Endodermal cell (in vitro differentiated cells): ENCODE measurements at regions not wholly inside any gene's neighbourhood (a gene's known extent, or its start where the extent isn't known, plus 50 kb on each side); places are given as distances from the start of the nearest gene placed in this dataset.
"Not testable (repeated sequence)": the region's sequence is repeated elsewhere in the genome, so short reads cannot be mapped to it uniquely, and the experiment has no call there.

Experiments used
- DNase-seq: peaks from one replicate; pipeline ENCODE4 v3.0.0-alpha.2; 2017
- H3K27ac ChIP-seq: 2 replicates; pipeline ENCODE4 v1.5.1; 2013; ENCODE audit warnings: mild to moderate bottlenecking, low read depth, low read length, moderate library complexity
- H3K27me3 ChIP-seq: 2 replicates; pipeline ENCODE4 v1.6.1; 2013; ENCODE audit warnings: mild to moderate bottlenecking, low read length, moderate library complexity; ENCODE audit not compliant: insufficient read depth, control insufficient read depth, poor library complexity, severe bottlenecking
- H3K36me3 ChIP-seq: 2 replicates; pipeline ENCODE4 v1.7.0; 2013; ENCODE audit warnings: mild to moderate bottlenecking, low read length, moderate library complexity; ENCODE audit not compliant: control insufficient read depth, insufficient read depth
- H3K4me1 ChIP-seq: one replicate; pipeline ENCODE4 v1.7.0; 2013; ENCODE audit warnings: low read length; ENCODE audit not compliant: control insufficient read depth, insufficient read depth
- H3K4me3 ChIP-seq: 2 replicates; pipeline ENCODE4 v1.5.1; 2013; ENCODE audit warnings: mild to moderate bottlenecking, low read length, moderate library complexity
- H3K9ac ChIP-seq: 2 replicates; pipeline ENCODE4 v1.6.1; 2013; ENCODE audit warnings: mild to moderate bottlenecking, low read length, moderate library complexity; ENCODE audit not compliant: poor library complexity, severe bottlenecking; ENCODE audit errors: extremely low read depth
- H3K9me3 ChIP-seq: 2 replicates; pipeline ENCODE4 v1.6.1; 2013; ENCODE audit warnings: mild to moderate bottlenecking, low read length, moderate library complexity; ENCODE audit not compliant: control insufficient read depth
- H3K27ac Mint-ChIP-seq: 2 replicates; pipeline ENCODE4 v1.8.0; 2020; ENCODE audit warnings: mixed read lengths
- H3K27me3 Mint-ChIP-seq: 2 replicates; pipeline ENCODE4 v1.8.0; 2021; ENCODE audit warnings: mild to moderate bottlenecking, mixed read lengths; ENCODE audit not compliant: insufficient read depth
- H3K36me3 Mint-ChIP-seq: 2 replicates; pipeline ENCODE4 v1.8.0; 2020; ENCODE audit warnings: low read depth, mixed read lengths
- H3K4me1 Mint-ChIP-seq: 2 replicates; pipeline ENCODE4 v1.8.0; 2020; ENCODE audit warnings: mixed read lengths
- H3K4me3 Mint-ChIP-seq: 2 replicates; pipeline ENCODE4 v1.8.0; 2020; ENCODE audit warnings: mild to moderate bottlenecking, moderate library complexity, mixed read lengths
- H3K9me3 Mint-ChIP-seq: 2 replicates; pipeline ENCODE4 v1.8.0; 2020; ENCODE audit warnings: mild to moderate bottlenecking, mixed read lengths
- WGBS, 2 experiments: methylation state at CpG; one replicate each; pipeline versions ENCODE4 v1.1.5 to v1.1.7; 2013; ENCODE audit warnings: missing lambda C conversion rate in 2 of 2, mixed read lengths in 1 of 2; ENCODE audit not compliant: insufficient coverage in 1 of 2, insufficient read length in 1 of 2; 5-methylcytosine and 5-hydroxymethylcytosine counted together
- TF ChIP-seq, protein P1 (sequence below): fragments of 200-600 bp; sonication (generic); conservative IDR thresholded peaks from 2 replicates; pipeline ENCODE4 v1.5.0; 2021; ENCODE audit warnings: antibody characterized with exemption, mild to moderate bottlenecking

DNA sequence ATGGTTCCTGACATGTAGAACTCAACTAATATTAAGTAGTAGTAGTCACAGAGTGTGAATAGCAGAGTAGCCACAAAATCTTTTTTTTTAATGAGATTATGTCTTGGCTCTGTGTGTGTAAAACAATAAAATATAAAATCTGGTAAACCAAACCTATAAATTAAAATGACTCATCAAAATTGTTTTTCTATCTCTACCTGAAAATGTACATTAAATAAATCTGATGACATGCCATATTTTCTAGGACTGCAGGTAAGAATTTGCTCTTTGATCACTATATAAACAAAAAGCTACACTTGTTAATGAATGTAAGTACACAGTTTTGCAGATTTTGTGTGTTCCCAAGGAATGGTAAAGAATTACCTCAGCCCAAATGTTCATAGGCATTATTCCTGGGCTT is 1231.5 kb downstream of the JRKL start:
- H3K36me3 Mint-ChIP-seq: peaks cover 6% of the 10 kb centered on the region

DNA sequence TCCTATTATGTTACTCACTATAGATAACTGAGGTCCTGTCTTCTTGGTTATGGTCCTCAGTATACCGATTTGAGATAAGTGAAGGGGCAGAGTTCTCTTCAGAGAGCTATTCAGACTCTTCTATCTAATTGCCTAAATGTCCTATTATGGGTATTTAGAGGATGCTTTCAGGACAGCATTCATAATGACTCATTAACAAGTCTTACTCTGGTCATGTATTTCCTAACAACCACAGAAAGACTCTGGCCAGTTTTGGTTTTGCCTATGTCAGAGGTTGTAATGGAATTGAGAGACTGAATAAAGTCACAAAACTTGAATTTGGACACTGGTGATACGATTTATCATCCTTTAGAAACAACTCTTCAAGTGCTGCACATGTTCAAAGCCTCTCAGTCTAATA is 1233.0 kb downstream of the JRKL start:
- H3K4me1 Mint-ChIP-seq: peaks cover 4% of the 10 kb centered on the region
- WGBS, 2 experiments: 100% methylated on average over 1 to 2 of the region's 2 CpGs
- no peak for DNase-seq
- H3K27ac ChIP-seq: no peak overlapping the region
- no peak overlapping the region for H3K27ac Mint-ChIP-seq
- peaks cover 9% of the 10 kb centered on the region for H3K9me3 Mint-ChIP-seq
- H3K9ac ChIP-seq: no peak overlapping the region
- no peaks in the 10 kb centered on the region for H3K27me3 Mint-ChIP-seq
- no peaks in the 10 kb centered on the region for H3K4me1 ChIP-seq
- TF ChIP-seq, protein P1, sequence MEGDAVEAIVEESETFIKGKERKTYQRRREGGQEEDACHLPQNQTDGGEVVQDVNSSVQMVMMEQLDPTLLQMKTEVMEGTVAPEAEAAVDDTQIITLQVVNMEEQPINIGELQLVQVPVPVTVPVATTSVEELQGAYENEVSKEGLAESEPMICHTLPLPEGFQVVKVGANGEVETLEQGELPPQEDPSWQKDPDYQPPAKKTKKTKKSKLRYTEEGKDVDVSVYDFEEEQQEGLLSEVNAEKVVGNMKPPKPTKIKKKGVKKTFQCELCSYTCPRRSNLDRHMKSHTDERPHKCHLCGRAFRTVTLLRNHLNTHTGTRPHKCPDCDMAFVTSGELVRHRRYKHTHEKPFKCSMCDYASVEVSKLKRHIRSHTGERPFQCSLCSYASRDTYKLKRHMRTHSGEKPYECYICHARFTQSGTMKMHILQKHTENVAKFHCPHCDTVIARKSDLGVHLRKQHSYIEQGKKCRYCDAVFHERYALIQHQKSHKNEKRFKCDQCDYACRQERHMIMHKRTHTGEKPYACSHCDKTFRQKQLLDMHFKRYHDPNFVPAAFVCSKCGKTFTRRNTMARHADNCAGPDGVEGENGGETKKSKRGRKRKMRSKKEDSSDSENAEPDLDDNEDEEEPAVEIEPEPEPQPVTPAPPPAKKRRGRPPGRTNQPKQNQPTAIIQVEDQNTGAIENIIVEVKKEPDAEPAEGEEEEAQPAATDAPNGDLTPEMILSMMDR: no peak
- H3K27me3 ChIP-seq: no peaks in the 10 kb centered on the region
- H3K36me3 ChIP-seq: no peaks in the 10 kb centered on the region
- no peaks in the 10 kb centered on the region for H3K36me3 Mint-ChIP-seq
- H3K4me3 Mint-ChIP-seq: no peak overlapping the region
- peaks cover 9% of the 10 kb centered on the region for H3K9me3 ChIP-seq
- no peak overlapping the region for H3K4me3 ChIP-seq

More for the DNA sequence above, 1231.5 kb downstream of the JRKL start:
- TF ChIP-seq, protein P1: no peak
- no peaks in the 10 kb centered on the region for H3K27me3 ChIP-seq
- H3K4me3 ChIP-seq: no peak overlapping the region
- peaks cover 20% of the 10 kb centered on the region for H3K9me3 ChIP-seq
- Mint-ChIP-seq H3K27me3 (no peaks in the 10 kb centered on the region), H3K9me3 (peaks cover 20% of the 10 kb centered on the region), H3K27ac (no peak overlapping the region), H3K4me1 (peaks cover 4% of the 10 kb centered on the region), H3K4me3 (no peak overlapping the region)
- H3K9ac ChIP-seq: no peak overlapping the region
- H3K27ac ChIP-seq: no peak overlapping the region
- no peak for DNase-seq
- no peaks in the 10 kb centered on the region for H3K36me3 ChIP-seq
- H3K4me1 ChIP-seq: no peaks in the 10 kb centered on the region

DNA sequence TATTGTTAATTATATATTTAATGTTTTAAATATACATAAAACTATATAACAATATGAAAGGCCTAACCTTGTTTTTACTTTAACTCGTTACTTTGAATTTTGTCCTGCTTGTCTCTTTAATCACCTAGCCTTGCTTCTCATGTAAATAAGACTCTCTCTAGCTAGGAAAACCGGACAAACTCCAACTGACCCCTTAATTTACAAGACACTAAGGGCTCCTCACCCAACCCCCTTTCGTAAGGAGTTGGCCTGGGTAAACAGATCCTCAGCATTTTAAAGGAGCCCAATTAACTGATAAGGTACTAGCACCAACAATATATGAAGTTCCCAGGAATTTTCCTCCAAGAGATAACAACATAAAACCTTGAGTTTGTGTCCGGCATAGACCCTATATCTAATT is 1246.9 kb downstream of the JRKL start:
- Histone ChIP-seq H3K9me3 (peaks cover 31% of the 10 kb centered on the region), H3K4me3 (peak overlapping the region; percentile 21)
- H3K27me3 Mint-ChIP-seq, H3K27me3 ChIP-seq, DNase-seq, H3K4me1 ChIP-seq, H3K9ac ChIP-seq, H3K27ac ChIP-seq, H3K36me3 ChIP-seq: not testable (repeated sequence)
- H3K36me3 Mint-ChIP-seq: peaks cover 44% of the 10 kb centered on the region
- H3K27ac Mint-ChIP-seq: peak overlapping the region; percentile 76
- H3K4me3 Mint-ChIP-seq: peak overlapping the region; percentile 27
- peaks cover 48% of the 10 kb centered on the region for H3K9me3 Mint-ChIP-seq
- WGBS, 2 experiments: 17% methylated on average over 2 of the region's 4 CpGs; no CpG with 5 or more reads in 1 of the 2 experiments
- H3K4me1 Mint-ChIP-seq: peaks cover 34% of the 10 kb centered on the region

DNA sequence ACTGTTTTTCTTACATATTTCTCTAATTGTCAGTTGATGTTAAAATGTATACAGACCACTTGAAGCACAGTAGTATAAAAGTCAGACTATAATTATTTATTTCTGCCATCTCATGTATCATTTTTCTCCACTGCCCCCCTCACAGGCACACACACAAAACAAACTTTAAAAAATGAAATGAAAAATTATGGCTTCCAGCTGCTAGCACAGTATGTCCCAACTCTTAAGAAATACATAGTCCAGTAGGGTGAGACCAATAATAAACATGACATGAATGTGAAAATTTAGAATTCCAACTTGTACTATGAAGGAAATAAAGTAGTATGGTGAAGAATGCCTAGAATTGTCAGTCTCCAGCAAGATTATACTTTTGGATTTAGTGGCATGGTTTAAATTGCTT is 1247.9 kb downstream of the JRKL start:
- TF ChIP-seq, protein P1: no peak
- no peak for DNase-seq
- H3K4me3 Mint-ChIP-seq: peak overlapping the region; percentile 27

More for the DNA sequence above, 1247.9 kb downstream of the JRKL start:
- Mint-ChIP-seq H3K27ac (peak overlapping the region; percentile 42), H3K9me3 (peaks cover 51% of the 10 kb centered on the region), H3K4me1 (peaks cover 34% of the 10 kb centered on the region), H3K36me3 (peaks cover 43% of the 10 kb centered on the region), H3K27me3 (no peaks in the 10 kb centered on the region)
- Histone ChIP-seq H3K27me3 (no peaks in the 10 kb centered on the region), H3K9me3 (peaks cover 32% of the 10 kb centered on the region), H3K9ac (no peak overlapping the region), H3K27ac (no peak overlapping the region), H3K4me1 (peaks cover 4% of the 10 kb centered on the region), H3K36me3 (no peaks in the 10 kb centered on the region), H3K4me3 (peak overlapping the region; percentile 21)
